HCT116 (cell line): ENCODE measurements at regions not wholly inside any gene's neighbourhood (a gene's known extent, or its start where the extent isn't known, plus 50 kb on each side); places are given as distances from the start of the nearest gene placed in this dataset.

Experiments used
- ATAC-seq: fragments of 200-7000 bp; cut with Tn5 transposase; 2 replicates; pipeline ENCODE4 v1.9.1; 2020; ENCODE audit warnings: mild to moderate bottlenecking, moderate library complexity
- BruUV-seq: library from RNA; stranded (reverse); fragments of 400-500 nt; replicated peaks from 2 replicates; lab custom pipeline; 2021; lab: Mats Ljungman, UMichigan
- CTCF ChIA-PET: fragments of 300-600 bp; sonication (Branson Sonifier 250); formaldehyde crosslinking; loops from one replicate; lab custom pipeline; 2021; ENCODE audit warnings: antibody characterized with exemption; lab: Charles Lee
- POLR2A ChIA-PET: fragments of 300-600, 350-600 bp; sonication (Branson Sonifier 250); formaldehyde crosslinking; loops from one replicate; lab custom pipeline; 2021; ENCODE audit warnings: antibody characterized with exemption; lab: Charles Lee
- RAD21 ChIA-PET, 2 experiments: fragments of 300-600 bp; sonication (Branson Sonifier 250); formaldehyde crosslinking; loops; one replicate each; lab custom pipeline; 2023; ENCODE audit warnings: low total read pairs in 2 of 2; ENCODE audit not compliant: uncharacterized antibody in 2 of 2, unreplicated experiment in 2 of 2, low non-redundant PET in 1 of 2; lab: Charles Lee
- DNase-seq: peaks from one replicate; pipeline ENCODE4 v3.0.0-alpha.2; 2010; ENCODE audit warnings: low read depth, low spot score
- H2AFZ ChIP-seq: fragments of 200-600 bp; shearing (Covaris generic), sonication (generic); 2 replicates; pipeline ENCODE4 v1.6.1; 2017; ENCODE audit warnings: low read depth, mixed run types, mixed read lengths, antibody characterized with exemption, low read length; ENCODE audit not compliant: poor library complexity, severe bottlenecking
- H3K27ac ChIP-seq: 2 replicates; pipeline ENCODE4 v1.5.1; 2012; ENCODE audit warnings: low read depth, low read length
- H3K27me3 ChIP-seq: fragments of 200-600 bp; sonication (generic); 2 replicates; pipeline ENCODE4 v1.6.1; 2016; ENCODE audit warnings: mixed run types, low read length, mixed read lengths; ENCODE audit not compliant: insufficient read depth
- H3K36me3 ChIP-seq, 2 experiments: fragments of 200-500 bp in 1 of 2; fragments of 200-600 bp in 1 of 2; sonication (Bioruptor generic) in 1 of 2; sonication (generic) in 1 of 2; 2 replicates each; pipeline versions ENCODE4 v1.5.1 to v1.6.1; 2014 to 2016; ENCODE audit warnings: low read length in 2 of 2, inconsistent platforms in 1 of 2, mixed read lengths in 1 of 2, mixed run types in 1 of 2; ENCODE audit not compliant: insufficient read depth in 2 of 2, control insufficient read depth in 1 of 2
- H3K4me1 ChIP-seq, 2 experiments: fragments of 200-600 bp in 1 of 2; sonication (generic) in 1 of 2; 2 replicates each; pipeline versions ENCODE4 v1.5.1 to v1.6.1; 2012 to 2017; ENCODE audit warnings: low read length in 2 of 2, inconsistent platforms in 1 of 2, mild to moderate bottlenecking in 1 of 2, mixed read lengths in 1 of 2, mixed run types in 1 of 2, moderate library complexity in 1 of 2; ENCODE audit not compliant: insufficient read depth in 2 of 2, control insufficient read depth in 1 of 2
- H3K4me2 ChIP-seq: fragments of 200-600 bp; sonication (generic); 2 replicates; pipeline ENCODE4 v1.6.1; 2017; ENCODE audit warnings: mixed run types, low read length, mixed read lengths
- H3K4me3 ChIP-seq, 2 experiments: fragments of 200-600 bp in 1 of 2; sonication (generic) in 1 of 2; replicated peaks in 1 of 2; 2 replicates each; pipeline ENCODE4 v1.5.1; 2011 to 2016; ENCODE audit warnings: low read length in 2 of 2, control low read depth in 1 of 2, low read depth in 1 of 2, mild to moderate bottlenecking in 1 of 2, mixed read lengths in 1 of 2, mixed run types in 1 of 2
- H3K79me2 ChIP-seq: fragments of 200-600 bp; sonication (generic); 2 replicates; pipeline ENCODE4 v1.6.1; 2017; ENCODE audit warnings: mild to moderate bottlenecking, mixed run types, low read length, moderate library complexity, mixed read lengths; ENCODE audit not compliant: insufficient read depth
- H3K9ac ChIP-seq: fragments of 200-600 bp; sonication (generic); 2 replicates; pipeline ENCODE4 v1.6.1; 2016; ENCODE audit warnings: low read length, mixed read lengths
- H3K9me2 ChIP-seq: fragments of 200-600 bp; sonication (generic), shearing (Covaris generic); 2 replicates; pipeline ENCODE4 v1.6.1; 2017; ENCODE audit warnings: mixed run types, mild to moderate bottlenecking, moderate library complexity; ENCODE audit not compliant: insufficient read depth
- H3K9me3 ChIP-seq, 2 experiments: fragments of 200-500 bp in 1 of 2; fragments of 200-600 bp in 1 of 2; sonication (Bioruptor generic) in 1 of 2; sonication (generic) in 1 of 2; 2 replicates each; pipeline ENCODE4 v1.6.1; 2014 to 2017; ENCODE audit warnings: low read length in 2 of 2, mixed read lengths in 2 of 2, inconsistent platforms in 1 of 2, low read depth in 1 of 2, mild to moderate bottlenecking in 1 of 2, mixed run types in 1 of 2, moderate library complexity in 1 of 2; ENCODE audit not compliant: control insufficient read depth in 1 of 2, insufficient read depth in 1 of 2
- H4K20me1 ChIP-seq: fragments of 200-600 bp; sonication (generic), shearing (Covaris generic); 2 replicates; pipeline ENCODE4 v1.6.1; 2017; ENCODE audit warnings: mixed run types, mild to moderate bottlenecking, moderate library complexity; ENCODE audit not compliant: insufficient read depth
- CBX3 ChIP-seq: IDR thresholded peaks from 2 replicates; pipeline ENCODE4 v1.6.1; 2012; ENCODE audit warnings: low read depth
- EZH2 ChIP-seq: fragments of 200-600 bp; sonication (generic); IDR thresholded peaks from 2 replicates; pipeline ENCODE4 v1.6.1; 2017; ENCODE audit warnings: antibody characterized with exemption, mixed run types
- EZH2phosphoT487 ChIP-seq: fragments of 200-600 bp; IDR thresholded peaks from 2 replicates; pipeline ENCODE4 v1.6.1; 2018; ENCODE audit warnings: antibody characterized with exemption, borderline replicate concordance
- RAD21 ChIP-seq: IDR thresholded peaks from 2 replicates; pipeline ENCODE4 v1.6.1; 2012; ENCODE audit warnings: low read depth, mild to moderate bottlenecking
- REST ChIP-seq: IDR thresholded peaks from 2 replicates; pipeline ENCODE4 v1.6.1; 2012; ENCODE audit warnings: low read depth
- SRF ChIP-seq: IDR thresholded peaks from 2 replicates; pipeline ENCODE4 v1.6.1; 2012; ENCODE audit warnings: low read depth
- TCF7L2 ChIP-seq: IDR thresholded peaks from 2 replicates; pipeline ENCODE4 v1.7.0; 2011; ENCODE audit warnings: borderline replicate concordance, inconsistent platforms; ENCODE audit not compliant: insufficient read depth, insufficient read length; ENCODE audit errors: extremely low read depth
- ZFX ChIP-seq: fragments of 450-650 bp; IDR thresholded peaks from 2 replicates; pipeline ENCODE4 v1.6.1; 2017
- intact Hi-C: fragments of 100-400 bp; cut with micrococcal nuclease; formaldehyde crosslinking; loops from 2 replicates; pipeline ENCODE4 v1.10.0; 2022

DNA sequence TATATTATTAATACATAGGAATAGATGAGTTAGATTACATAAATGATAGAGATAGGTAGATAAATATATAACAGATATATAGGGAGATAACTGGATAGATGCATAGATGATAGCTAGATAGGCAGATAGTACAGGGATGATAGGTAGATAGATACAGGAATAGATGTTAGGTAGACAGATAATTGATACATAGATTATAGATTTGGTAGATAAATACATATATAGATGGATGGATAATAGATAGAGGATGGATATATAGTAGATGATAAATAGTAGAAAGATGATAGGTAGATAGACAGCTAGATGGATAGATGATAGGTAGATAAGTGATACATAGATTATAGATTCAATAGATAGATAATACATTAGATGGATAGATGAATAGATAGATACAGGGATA is 283.6 kb downstream of the SHOX start:
- DNase-seq (no peak), ATAC-seq (no peak)
- Histone ChIP-seq H3K4me3 (no peak overlapping the region), H2AFZ (no peak overlapping the region), H3K79me2 (no peaks in the 10 kb centered on the region), H3K9ac (no peak overlapping the region), H3K9me2 (no peaks in the 10 kb centered on the region), H3K4me2 (no peak overlapping the region), H3K27ac (no peak overlapping the region), H3K4me1 (no peaks in the 10 kb centered on the region), H3K9me3 (no peaks in the 10 kb centered on the region), H3K27me3 (no peaks in the 10 kb centered on the region; the same call in 1 of the 2 replicates), H3K36me3 (no peaks in the 10 kb centered on the region), H4K20me1 (no peaks in the 10 kb centered on the region)
- POLR2A ChIA-PET, result no interaction called here
- CTCF ChIA-PET, result no interaction called here
- intact Hi-C loops, result no loop called here
- BruUV-seq, result no TSS peak
- TF ChIP-seq REST (no peak), RAD21 (no peak), EZH2 (no peak), CBX3 (no peak), SRF (no peak), ZFX (no peak), EZH2phosphoT487 (no peak), TCF7L2 (no peak)
- RAD21 ChIA-PET, result no interaction called here
